IMR-90 (cell line): ENCODE measurements at regions not wholly inside any gene's neighbourhood (a gene's known extent, or its start where the extent isn't known, plus 50 kb on each side); places are given as distances from the start of the nearest gene placed in this dataset.

Source experiments
- ATAC-seq: fragments of 200-7000 bp; cut with Tn5 transposase; 2 replicates; pipeline ENCODE4 v1.9.1; 2020; ENCODE audit warnings: low read depth, mild to moderate bottlenecking, moderate library complexity
- BruUV-seq: library from RNA; stranded (reverse); fragments of 400-500 nt; replicated peaks from 2 replicates; lab custom pipeline; 2021; lab: Mats Ljungman, UMichigan
- CTCF ChIA-PET: fragments of 300-600 bp; formaldehyde crosslinking; extraction: SDS; loops from one replicate; lab custom pipeline; 2021; ENCODE audit warnings: antibody characterized with exemption; lab: Yijun Ruan, JAX
- POLR2A ChIA-PET: fragments of 300-600 bp; sonication (Branson Sonifier 250); formaldehyde crosslinking; loops from one replicate; lab custom pipeline; 2022; ENCODE audit warnings: antibody characterized with exemption; ENCODE audit not compliant: unreplicated experiment; lab: Charles Lee
- DNase-seq: peaks from one replicate; pipeline ENCODE4 v3.0.0; 2013
- H2AFZ ChIP-seq: replicated peaks from 2 replicates; pipeline ENCODE3; 2013; ENCODE audit warnings: low read length, mild to moderate bottlenecking; ENCODE audit not compliant: poor library complexity
- H2AK5ac ChIP-seq: 2 replicates; pipeline ENCODE4 v1.6.1; 2013; ENCODE audit warnings: low read depth, low read length, inconsistent platforms
- H2AK9ac ChIP-seq: replicated peaks from 2 replicates; pipeline ENCODE3; 2013; ENCODE audit warnings: mild to moderate bottlenecking, low read depth, low read length, moderate library complexity; ENCODE audit not compliant: poor library complexity
- H2BK120ac ChIP-seq: 2 replicates; pipeline ENCODE4 v1.6.1; 2013; ENCODE audit warnings: low read depth, low read length, inconsistent platforms
- H2BK15ac ChIP-seq: 3 replicates; pipeline ENCODE4 v1.6.1; 2013; ENCODE audit warnings: low read depth, low read length, inconsistent platforms
- H2BK20ac ChIP-seq: 2 replicates; pipeline ENCODE4 v1.6.1; 2013; ENCODE audit warnings: low read depth, mild to moderate bottlenecking, inconsistent platforms, low read length, moderate library complexity
- H2BK5ac ChIP-seq: 2 replicates; pipeline ENCODE4 v1.6.1; 2013; ENCODE audit warnings: mild to moderate bottlenecking, low read depth, low read length, inconsistent platforms; ENCODE audit not compliant: poor library complexity, severe bottlenecking
- H3K14ac ChIP-seq: replicated peaks from 2 replicates; pipeline ENCODE4 v1.6.1; 2013; ENCODE audit warnings: low read depth, low read length, inconsistent platforms
- H3K18ac ChIP-seq: 2 replicates; pipeline ENCODE4 v1.6.1; 2013; ENCODE audit warnings: low read depth, low read length, control low read depth
- H3K23ac ChIP-seq: 2 replicates; pipeline ENCODE4 v1.6.1; 2013; ENCODE audit warnings: low read depth, low read length, inconsistent platforms
- H3K27ac ChIP-seq: 2 replicates; pipeline ENCODE4 v1.5.1; 2013; ENCODE audit warnings: mild to moderate bottlenecking, control low read depth, low read length; ENCODE audit not compliant: insufficient read depth
- H3K27me3 ChIP-seq: 2 replicates; pipeline ENCODE4 v1.6.1; 2013; ENCODE audit warnings: low read length; ENCODE audit not compliant: control insufficient read depth, insufficient read depth
- H3K36me3 ChIP-seq: 2 replicates; pipeline ENCODE4 v1.6.1; 2013; ENCODE audit warnings: low read length, mixed read lengths; ENCODE audit not compliant: control insufficient read depth, insufficient read depth
- H3K4ac ChIP-seq: 2 replicates; pipeline ENCODE4 v1.6.1; 2013; ENCODE audit warnings: low read depth, low read length, inconsistent platforms
- H3K4me1 ChIP-seq: 2 replicates; pipeline ENCODE4 v1.6.1; 2013; ENCODE audit warnings: low read length, mixed read lengths; ENCODE audit not compliant: control insufficient read depth, insufficient read depth
- H3K4me2 ChIP-seq: 2 replicates; pipeline ENCODE4 v1.6.1; 2013; ENCODE audit warnings: low read depth, mild to moderate bottlenecking, control low read depth, low read length, moderate library complexity
- H3K4me3 ChIP-seq: 2 replicates; pipeline ENCODE4 v1.5.1; 2013; ENCODE audit warnings: low read depth, mild to moderate bottlenecking, control low read depth, low read length, moderate library complexity; ENCODE audit not compliant: insufficient read depth
- H3K56ac ChIP-seq: 2 replicates; pipeline ENCODE4 v1.6.1; 2013; ENCODE audit warnings: low read length, inconsistent platforms; ENCODE audit not compliant: insufficient read depth; ENCODE audit errors: extremely low read depth
- H3K79me1 ChIP-seq, 2 experiments: 2 replicates each; pipeline ENCODE4 v1.6.1; 2013; ENCODE audit warnings: low read length in 2 of 2, inconsistent platforms in 1 of 2, low read depth in 1 of 2
- H3K9ac ChIP-seq: 2 replicates; pipeline ENCODE4 v1.6.1; 2013; ENCODE audit warnings: low read depth, low read length, control low read depth
- H3K9me1 ChIP-seq: 2 replicates; pipeline ENCODE4 v1.6.1; 2013; ENCODE audit warnings: low read length, inconsistent platforms; ENCODE audit not compliant: insufficient read depth
- H3K9me3 ChIP-seq: 2 replicates; pipeline ENCODE4 v1.6.1; 2013; ENCODE audit warnings: low read length; ENCODE audit not compliant: control insufficient read depth, insufficient read depth
- H4K20me1 ChIP-seq: 2 replicates; pipeline ENCODE4 v1.6.1; 2013; ENCODE audit warnings: low read length, inconsistent platforms; ENCODE audit not compliant: insufficient read depth
- H4K5ac ChIP-seq: 2 replicates; pipeline ENCODE4 v1.6.1; 2013; ENCODE audit warnings: mild to moderate bottlenecking, low read depth, low read length, control low read depth
- H4K8ac ChIP-seq, 2 experiments: 2 replicates each; pipeline ENCODE4 v1.6.1; 2013; ENCODE audit warnings: low read depth in 2 of 2, low read length in 2 of 2, control low read depth in 1 of 2, inconsistent platforms in 1 of 2
- H4K91ac ChIP-seq: 2 replicates; pipeline ENCODE4 v1.6.1; 2013; ENCODE audit warnings: low read depth, low read length, inconsistent platforms; ENCODE audit not compliant: insufficient read depth
- BHLHE40 ChIP-seq: fragments of 150-350 bp; IDR thresholded peaks from 2 replicates; pipeline ENCODE4 v1.6.1; 2016; ENCODE audit warnings: mild to moderate bottlenecking, low read depth, low read length
- CEBPB ChIP-seq: IDR thresholded peaks from 2 replicates; pipeline ENCODE4 v1.6.1; 2012; ENCODE audit warnings: low read depth, low read length, improper control_type of control experiment
- CTCF ChIP-seq: conservative IDR thresholded peaks from 2 replicates; pipeline ENCODE4 v1.5.1; 2012; ENCODE audit warnings: mild to moderate bottlenecking, low read depth, low read length, improper control_type of control experiment
- FOS ChIP-seq: fragments of 150-350 bp; IDR thresholded peaks from 2 replicates; pipeline ENCODE4 v1.6.1; 2016; ENCODE audit warnings: low read depth, low read length
- MAFK ChIP-seq: IDR thresholded peaks from 2 replicates; pipeline ENCODE4 v1.6.1; 2012; ENCODE audit warnings: low read depth, low read length, improper control_type of control experiment
- MXI1 ChIP-seq: IDR thresholded peaks from 2 replicates; pipeline ENCODE4 v1.6.1; 2012; ENCODE audit warnings: low read depth, mild to moderate bottlenecking, low read length, moderate library complexity, borderline replicate concordance
- NFE2L2 ChIP-seq: fragments of 150-350 bp; IDR thresholded peaks from 2 replicates; pipeline ENCODE4 v1.6.1; 2016; ENCODE audit warnings: low read depth, mild to moderate bottlenecking, low read length
- POLR2A ChIP-seq: IDR thresholded peaks from 2 replicates; pipeline ENCODE4 v1.6.1; 2012; ENCODE audit warnings: mild to moderate bottlenecking, low read depth, low read length
- RAD21 ChIP-seq: IDR thresholded peaks from 2 replicates; pipeline ENCODE4 v1.6.1; 2012; ENCODE audit warnings: low read length, improper control_type of control experiment
- RCOR1 ChIP-seq: IDR thresholded peaks from 2 replicates; pipeline ENCODE4 v1.6.1; 2012; ENCODE audit warnings: mild to moderate bottlenecking, low read length, improper control_type of control experiment; ENCODE audit not compliant: insufficient replicate concordance
- SMC3 ChIP-seq: fragments of 150-350 bp; IDR thresholded peaks from 2 replicates; pipeline ENCODE4 v1.6.1; 2016; ENCODE audit warnings: low read depth, mild to moderate bottlenecking, antibody characterized with exemption, low read length, moderate library complexity
- USF2 ChIP-seq: fragments of 150-350 bp; IDR thresholded peaks from 2 replicates; pipeline ENCODE4 v1.6.1; 2017; ENCODE audit warnings: mild to moderate bottlenecking, antibody characterized with exemption, low read length, low read depth
- WGBS, 2 experiments: methylation state at CpG; one replicate each; pipeline versions ENCODE4 v1.1.5 to v1.1.7; 2013; ENCODE audit warnings: missing lambda C conversion rate in 2 of 2; ENCODE audit not compliant: insufficient read length in 1 of 2; ENCODE audit errors: extremely low coverage in 2 of 2; 5-methylcytosine and 5-hydroxymethylcytosine counted together
- dilution Hi-C: fragments of 300-500 bp; cut with HindIII; formaldehyde crosslinking; loops from one replicate; pipeline ENCODE4 v1.14.3; 2018; ENCODE audit warnings: low sequenced_read_pairs; ENCODE audit not compliant: unreplicated experiment
- in situ Hi-C: fragments of 300-500 bp; cut with MboI; formaldehyde crosslinking; loops from 3 replicates; pipeline ENCODE4 v1.14.3; 2019; ENCODE audit warnings: low sequenced_read_pairs, inconsistent platforms, mixed read lengths
- intact Hi-C: fragments of 100-400 bp; cut with micrococcal nuclease; formaldehyde crosslinking; loops from 2 replicates; pipeline ENCODE4 v1.10.0; 2022

GRCh38 chr17:69828087-69828486 is 246.9 kb upstream of the KCNJ16 start:
- Histone ChIP-seq H4K20me1 (no peaks in the 10 kb centered on the region), H3K9me1 (peaks cover 4% of the 10 kb centered on the region), H3K9ac (no peak overlapping the region), H4K5ac (no peak overlapping the region; the same call in 1 of the 2 replicates), H3K23ac (no peak overlapping the region), H3K4me1 (peaks cover 4% of the 10 kb centered on the region), H4K91ac (no peak overlapping the region), H3K79me1 (no peaks in the 10 kb centered on the region), H2BK5ac (no peak overlapping the region), H2AK5ac (no peak overlapping the region), H3K4me3 (no peak overlapping the region), H3K27ac (no peak overlapping the region), H3K4ac (no peak overlapping the region), H2BK20ac (no peak overlapping the region), H3K9me3 (no peaks in the 10 kb centered on the region), H3K4me2 (peak overlapping the region; percentile 7; the same call in 1 of the 2 replicates), H3K18ac (no peak overlapping the region), H2BK120ac (no peak overlapping the region), H3K27me3 (peaks cover 2% of the 10 kb centered on the region; the same call in 1 of the 2 replicates), H3K56ac (no peak overlapping the region), H2AK9ac (no peak overlapping the region), H2BK15ac (no peak overlapping the region), H4K8ac (no peak overlapping the region), H2AFZ (no peak overlapping the region), H3K14ac (peak overlapping the region; percentile 7; the same call in 1 of the 2 replicates), H3K36me3 (no peaks in the 10 kb centered on the region)
- TF ChIP-seq BHLHE40 = no peak
- no peak for TF ChIP-seq CEBPB
- no peak for TF ChIP-seq POLR2A
- no peak for TF ChIP-seq NFE2L2
- no peak for TF ChIP-seq SMC3
- no peak for TF ChIP-seq MXI1
- TF ChIP-seq MAFK = no peak
- no peak for TF ChIP-seq FOS
- TF ChIP-seq RAD21 = no peak
- no peak for TF ChIP-seq USF2
- no peak for TF ChIP-seq RCOR1
- no peak for TF ChIP-seq CTCF
- no CpG with 5 or more reads among the region's 6 CpGs for WGBS, 2 experiments
- intact Hi-C loops (no loop called here), dilution Hi-C loops (no loop called here), in situ Hi-C loops (no loop called here)
- POLR2A ChIA-PET = no interaction called here
- CTCF ChIA-PET = interaction anchor here (0.5 kb wide), 1 partner anchor 24 kb away, joined by 3 read pairs; no protein-coding TSS in a partner anchor
- DNase-seq = peak; percentile 69
- no peak for ATAC-seq
- BruUV-seq = no TSS peak
